GM18517 (cell line): ENCODE measurements at regions not wholly inside any gene's neighbourhood (a gene's known extent, or its start where the extent isn't known, plus 50 kb on each side); places are given as distances from the start of the nearest gene placed in this dataset.

ENCODE experiments used
- ATAC-seq: cut with Tn5 transposase; IDR thresholded peaks from one replicate; pipeline ENCODE4 v1.9.1; 2021; ENCODE audit warnings: mild to moderate bottlenecking, moderate library complexity; ENCODE audit not compliant: unreplicated experiment

GRCh38 chr4:178899084-178899483, 1456.8 kb upstream of the AGA start:
- ATAC-seq = no peak

- ATAC-seq = no peak
Observed at GRCh38 chr4:178917756-178918155, 1475.5 kb upstream of the AGA start.

- no peak for ATAC-seq
Observed at GRCh38 chr4:178937130-178937529, 1494.9 kb upstream of the AGA start.

- no peak for ATAC-seq
Observed at GRCh38 chr4:178941975-178942374, 1499.7 kb upstream of the AGA start.

- no peak for ATAC-seq
Observed at GRCh38 chr4:178953447-178954120, 1511.3 kb upstream of the AGA start.

- no peak for ATAC-seq
Observed at GRCh38 chr4:178955614-178956013, 1513.4 kb upstream of the AGA start.

- ATAC-seq = no peak
Observed at GRCh38 chr4:178958725-178959440, 1516.6 kb upstream of the AGA start.

- no peak for ATAC-seq
Observed at GRCh38 chr4:178963446-178964045, 1521.3 kb upstream of the AGA start.

- no peak for ATAC-seq
Observed at GRCh38 chr4:178966644-178967043, 1524.4 kb upstream of the AGA start.

GRCh38 chr4:178970433-178971140, 1528.3 kb upstream of the AGA start:
- ATAC-seq = no peak

- no peak for ATAC-seq
Observed at GRCh38 chr4:178976861-178977260, 1534.6 kb upstream of the AGA start.

- no peak for ATAC-seq
Observed at GRCh38 chr4:178993306-178993705, 1551.1 kb upstream of the AGA start.

GRCh38 chr4:179001918-179002317, 1559.7 kb upstream of the AGA start:
- no peak for ATAC-seq

- ATAC-seq = no peak
Observed at GRCh38 chr4:179007755-179008154, 1565.5 kb upstream of the AGA start.

GRCh38 chr4:179017581-179017980, 1575.3 kb upstream of the AGA start:
- ATAC-seq = no peak

- ATAC-seq = no peak
Observed at GRCh38 chr4:179027569-179027968, 1585.3 kb upstream of the AGA start.

- no peak for ATAC-seq
Observed at GRCh38 chr4:179028321-179028720, 1586.1 kb upstream of the AGA start.

- ATAC-seq = no peak
Observed at GRCh38 chr4:179029683-179030082, 1587.4 kb upstream of the AGA start.

- no peak for ATAC-seq
Observed at GRCh38 chr4:179040259-179040658, 1598.0 kb upstream of the AGA start.

GRCh38 chr4:179048839-179049453, 1606.7 kb upstream of the AGA start:
- ATAC-seq = no peak

- ATAC-seq = no peak
Observed at GRCh38 chr4:179051206-179051605, 1609.0 kb upstream of the AGA start.
